ENCODE measurements at regions not wholly inside any gene's neighbourhood (a gene's known extent, or its start where the extent isn't known, plus 50 kb on each side); places are given as distances from the start of the nearest gene placed in this dataset.

- FAIRE-seq, result peak; percentile 63
- H2AFZ ChIP-seq (ENCODE audit: low read depth, low read length), result no peak overlapping the region
- intact Hi-C loops (cut with micrococcal nuclease) (loop anchor here (5.0 kb wide), 1 partner anchor 90 kb away; no protein-coding TSS in a partner anchor), in situ Hi-C loops (cut with MboI) (no loop called here)
- no peak for ATAC-seq
- H3K27ac ChIP-seq (ENCODE audit: extremely low read depth, low read depth, low read length), result no peak overlapping the region
- peak in 1 of 2 experiments; percentile 18; a peak in 1 of 4 replicates for TF ChIP-seq RAD21 (CRISPR knock-in tag; conservative IDR thresholded peaks at IDR 0.05 in 1 of 2, IDR thresholded peaks at IDR 0.05 in 1 of 2)
- TF ChIP-seq CTCF (IDR thresholded peaks at IDR 0.05 in 2 of 3, conservative IDR thresholded peaks at IDR 0.05 in 1 of 3; ENCODE audit: insufficient read depth in 2 of 3, low read depth in 1 of 3, low read length in 3 of 3), result 0 out of 6 replicates have a peak, but pooled peaks of 2 of the 3 experiments have one; percentile 6 to 10
- TF ChIP-seq HBP1 (CRISPR knock-in tag; IDR thresholded peaks at IDR 0.05), result no peak
- H3K4me2 ChIP-seq (ENCODE audit: insufficient read depth, low read length), result no peak overlapping the region
- WGBS (ENCODE audit: insufficient coverage, low coverage, missing lambda C conversion rate), result 12% methylated on average over 2 of the region's 2 CpGs
- no peak overlapping the region for H3K9ac ChIP-seq (ENCODE audit: insufficient read depth in 1 of 2, low read depth in 2 of 2, low read length in 2 of 2)
- H3K27me3 ChIP-seq (ENCODE audit: control insufficient read depth in 2 of 2, insufficient read depth in 2 of 2, low read length in 2 of 2), result no peaks in the 10 kb centered on the region
- no peaks in the 10 kb centered on the region for H3K36me3 ChIP-seq (ENCODE audit: control insufficient read depth, insufficient read depth, low read length)
- POLR2A ChIA-PET, result interaction anchor here (0.7 kb wide), 1 partner anchor 307 kb away, joined by 3 read pairs; no protein-coding TSS in a partner anchor
- no peak overlapping the region for H3K4me3 ChIP-seq
- no peaks in the 10 kb centered on the region for H3K79me2 ChIP-seq (ENCODE audit: control insufficient read depth, insufficient read depth, low read length)
- no TSS peak for BruUV-seq (replicated peaks)
- no peaks in the 10 kb centered on the region for H4K20me1 ChIP-seq (replicated peaks; ENCODE audit: control insufficient read depth, insufficient read depth, low read length)
- H3K4me1 ChIP-seq (replicated peaks in 1 of 2; ENCODE audit: control insufficient read depth in 2 of 2, insufficient read depth in 2 of 2, low read length in 2 of 2), result no peaks in the 10 kb centered on the region
- H3K9me1 ChIP-seq (ENCODE audit: control insufficient read depth, insufficient read depth, low read length), result no peaks in the 10 kb centered on the region
- H3K9me3 ChIP-seq (replicated peaks; ENCODE audit: control insufficient read depth, insufficient read depth, low read depth, low read length), result 0 out of 2 replicates have a peak, but pooled peaks cover 3% of the 10 kb centered on the region
- no peak for DNase-seq (ENCODE audit: extremely low read depth in 1 of 4, low spot score in 3 of 4)
- CTCF ChIA-PET (ENCODE audit: low intra/inter-chr PET ratio), result no interaction called here
Measured at GRCh38 chr1:70617728-70618127, 206.7 kb downstream of the CTH start.

All from K562 (cell line).